HG02763 (cell line): ENCODE measurements at regions not wholly inside any gene's neighbourhood (a gene's known extent, or its start where the extent isn't known, plus 50 kb on each side); places are given as distances from the start of the nearest gene placed in this dataset.
A peak's percentile ranks its signal among the peaks of the same experiment; 100 is the strongest.
"Not testable (repeated sequence)": the region's sequence is repeated elsewhere in the genome, so short reads cannot be mapped to it uniquely, and the experiment has no call there.

Experiments used
- ATAC-seq: cut with Tn5 transposase; IDR thresholded peaks from one replicate; pipeline ENCODE4 v1.9.1; 2021; ENCODE audit warnings: mild to moderate bottlenecking, moderate library complexity; ENCODE audit not compliant: unreplicated experiment

- no peak for ATAC-seq
Measured at GRCh38 chr12:25384038-25384892, 133.5 kb upstream of the KRAS start.

GRCh38 chr12:25382311-25383106 lies 131.8 kb upstream of the KRAS start:
- ATAC-seq, result no peak

GRCh38 chr12:25377469-25378177 lies 126.9 kb upstream of the KRAS start:
- ATAC-seq, result peak; percentile 62

- ATAC-seq, result no peak
Measured at GRCh38 chr12:25376985-25377384, 126.3 kb upstream of the KRAS start.

- no peak for ATAC-seq
Measured at GRCh38 chr12:25376407-25376806, 125.7 kb upstream of the KRAS start.

GRCh38 chr12:25372969-25373817 lies 122.5 kb upstream of the KRAS start:
- ATAC-seq, result no peak

- no peak for ATAC-seq
Measured at GRCh38 chr12:25372002-25372401, 121.3 kb upstream of the KRAS start.

- ATAC-seq, result no peak
Measured at GRCh38 chr12:25368557-25368956, 117.8 kb upstream of the KRAS start.

- no peak for ATAC-seq
Measured at GRCh38 chr12:25366122-25366521, 115.4 kb upstream of the KRAS start.

GRCh38 chr12:25365340-25365730 lies 114.6 kb upstream of the KRAS start:
- ATAC-seq, result peak; percentile 12

- ATAC-seq, result peak; percentile 91
Measured at GRCh38 chr12:25364529-25365339, 114.0 kb upstream of the KRAS start.

- no peak for ATAC-seq
Measured at GRCh38 chr12:25362646-25363045, 111.9 kb upstream of the KRAS start.

- no peak for ATAC-seq
Measured at GRCh38 chr12:25361511-25361910, 110.8 kb upstream of the KRAS start.

- ATAC-seq, result no peak
Measured at GRCh38 chr12:25357595-25357994, 106.9 kb upstream of the KRAS start.

GRCh38 chr12:25352942-25353341 lies 102.2 kb upstream of the KRAS start:
- not testable (repeated sequence) for ATAC-seq

- no peak for ATAC-seq
Measured at GRCh38 chr12:25352083-25352918, 101.6 kb upstream of the KRAS start.

- ATAC-seq, result no peak
Measured at GRCh38 chr12:25348593-25348895, 97.8 kb upstream of the KRAS start.

- no peak for ATAC-seq
Measured at GRCh38 chr12:25347716-25348592, 97.2 kb upstream of the KRAS start.
